ENCODE measurements at regions not wholly inside any gene's neighbourhood (a gene's known extent, or its start where the extent isn't known, plus 50 kb on each side); places are given as distances from the start of the nearest gene placed in this dataset.

DNA sequence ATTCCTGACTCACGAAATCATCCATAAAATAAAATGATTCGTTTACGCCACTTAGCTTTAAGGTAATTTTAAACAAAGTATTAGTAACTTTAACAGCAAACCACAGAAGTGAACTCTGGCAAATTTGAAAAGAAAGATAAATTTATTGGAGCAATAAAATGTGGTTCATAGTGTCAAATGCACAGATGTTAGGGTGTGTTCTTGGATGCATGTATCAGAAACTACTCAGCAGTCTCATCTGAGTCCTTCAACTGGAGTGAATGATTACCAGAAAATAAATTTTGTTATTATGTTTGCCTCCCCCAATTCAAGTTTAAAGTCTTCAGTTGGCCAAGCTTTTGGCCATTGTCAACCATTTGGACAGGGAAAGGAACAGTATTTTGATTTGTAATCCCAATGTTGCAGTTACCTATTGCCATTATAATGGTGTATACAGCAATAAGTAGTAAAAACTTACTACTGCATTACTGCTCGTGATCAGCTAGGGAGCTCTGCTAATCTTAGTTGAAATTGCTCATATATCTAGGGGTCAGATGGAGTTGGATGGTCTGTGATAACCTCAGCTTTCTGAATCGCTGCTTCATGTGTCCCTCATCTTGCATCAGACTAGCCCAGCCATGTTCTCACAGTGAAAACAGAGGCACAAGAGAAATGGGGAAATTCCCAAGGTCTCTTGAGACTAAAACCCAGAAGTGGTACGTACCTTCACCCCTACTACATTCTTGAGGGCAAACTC lies 254.6 kb upstream of the KCNIP4 start:
- no TSS peak for BruUV-seq (replicated peaks)
- Histone ChIP-seq H3K9me3 (replicated peaks; ENCODE audit: control insufficient read depth, insufficient read depth, low read depth, low read length) (no peaks in the 10 kb centered on the region), H3K27ac (ENCODE audit: extremely low read depth, low read depth, low read length) (no peak overlapping the region), H3K9ac (ENCODE audit: insufficient read depth in 1 of 2, low read depth in 2 of 2, low read length in 2 of 2) (no peak overlapping the region), H2AFZ (ENCODE audit: low read depth, low read length) (no peak overlapping the region), H3K27me3 (ENCODE audit: control insufficient read depth in 2 of 2, insufficient read depth in 2 of 2, low read length in 2 of 2) (no peaks in the 10 kb centered on the region), H3K9me1 (ENCODE audit: control insufficient read depth, insufficient read depth, low read length) (no peaks in the 10 kb centered on the region), H3K79me2 (ENCODE audit: control insufficient read depth, insufficient read depth, low read length) (no peaks in the 10 kb centered on the region), H3K36me3 (ENCODE audit: control insufficient read depth, insufficient read depth, low read length) (no peaks in the 10 kb centered on the region), H3K4me3 (no peak overlapping the region), H3K4me2 (ENCODE audit: insufficient read depth, low read length) (no peak overlapping the region), H4K20me1 (replicated peaks; ENCODE audit: control insufficient read depth, insufficient read depth, low read length) (no peaks in the 10 kb centered on the region), H3K4me1 (replicated peaks in 1 of 2; ENCODE audit: control insufficient read depth in 2 of 2, insufficient read depth in 2 of 2, low read length in 2 of 2) (no peaks in the 10 kb centered on the region)
- WGBS (ENCODE audit: insufficient coverage, low coverage, missing lambda C conversion rate), result 0% methylated on average over 6 of the region's 6 CpGs
- CTCF ChIA-PET (ENCODE audit: low intra/inter-chr PET ratio), result no interaction called here
- TF ChIP-seq KDM2B (CRISPR knock-in tag; IDR thresholded peaks at IDR 0.05) (no peak), CHAMP1 (IDR thresholded peaks at IDR 0.05) (no peak), ERF (CRISPR knock-in tag; IDR thresholded peaks at IDR 0.05) (no peak), PPARD (CRISPR knock-in tag; IDR thresholded peaks at IDR 0.05) (no peak), NUFIP1 (IDR thresholded peaks at IDR 0.05; ENCODE audit: partially characterized antibody) (no peak), HES1 (IDR thresholded peaks at IDR 0.05; ENCODE audit: low read depth) (no peak), RAD51 (IDR thresholded peaks at IDR 0.05; ENCODE audit: borderline replicate concordance, low read depth) (no peak), RBM39 (optimal IDR thresholded peaks at IDR 0.05; ENCODE audit: low read depth, low read length) (no peak), GATA2 (CRISPR knock-in tag; IDR thresholded peaks at IDR 0.05) (no peak), ZBED1 (IDR thresholded peaks at IDR 0.05) (no peak), FOXP4 (CRISPR knock-in tag; IDR thresholded peaks at IDR 0.05; ENCODE audit: borderline replicate concordance) (no peak), DEAF1 (CRISPR knock-in tag; IDR thresholded peaks at IDR 0.05) (no peak)
- FAIRE-seq, result no peak
- intact Hi-C loops (cut with micrococcal nuclease), result no loop called here
- DNase-seq (ENCODE audit: extremely low read depth in 1 of 4, low spot score in 3 of 4), result no peak
- in situ Hi-C loops (cut with MboI), result no loop called here
- POLR2A ChIA-PET, result no interaction called here
- no peak for ATAC-seq

All from K562 (cell line).